ENCODE measurements at regions not wholly inside any gene's neighbourhood (a gene's known extent, or its start where the extent isn't known, plus 50 kb on each side); places are given as distances from the start of the nearest gene placed in this dataset.

GRCh38 chr9:115481769-115482168, 363.8 kb upstream of the TNC start:
- no peak for TF ChIP-seq CTCF (IDR thresholded peaks at IDR 0.05; ENCODE audit: extremely low read depth, insufficient read depth, missing control alignments)
- no peak for DNase-seq (ENCODE audit: low spot score)
- in situ Hi-C loops (cut with MboI; ENCODE audit: low pct_unique_long_range_greater_than_20kb, low sequenced_read_pairs, unreplicated experiment) = no loop called here

DNA sequence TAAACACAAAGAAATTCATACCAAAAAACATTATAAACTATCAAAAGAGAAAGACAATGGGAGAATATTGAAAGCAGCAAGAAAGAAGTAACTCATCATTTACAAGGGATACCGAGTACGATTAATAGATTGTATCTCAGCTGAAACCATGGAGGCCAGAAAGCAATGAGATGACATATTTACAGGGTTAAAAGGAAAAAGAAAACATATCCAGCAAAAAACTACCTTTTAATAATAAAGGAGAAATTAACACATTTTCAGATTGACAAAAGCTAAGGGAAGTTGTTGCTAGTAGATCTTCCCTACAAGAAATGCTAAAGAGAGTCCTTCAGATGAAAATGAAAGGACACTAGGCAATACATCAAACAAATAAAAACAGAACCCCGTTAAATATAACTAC, 364.8 kb upstream of the TNC start:
- in situ Hi-C loops (cut with MboI; ENCODE audit: low pct_unique_long_range_greater_than_20kb, low sequenced_read_pairs, unreplicated experiment) = no loop called here
- TF ChIP-seq CTCF (IDR thresholded peaks at IDR 0.05; ENCODE audit: extremely low read depth, insufficient read depth, missing control alignments) = no peak

DNA sequence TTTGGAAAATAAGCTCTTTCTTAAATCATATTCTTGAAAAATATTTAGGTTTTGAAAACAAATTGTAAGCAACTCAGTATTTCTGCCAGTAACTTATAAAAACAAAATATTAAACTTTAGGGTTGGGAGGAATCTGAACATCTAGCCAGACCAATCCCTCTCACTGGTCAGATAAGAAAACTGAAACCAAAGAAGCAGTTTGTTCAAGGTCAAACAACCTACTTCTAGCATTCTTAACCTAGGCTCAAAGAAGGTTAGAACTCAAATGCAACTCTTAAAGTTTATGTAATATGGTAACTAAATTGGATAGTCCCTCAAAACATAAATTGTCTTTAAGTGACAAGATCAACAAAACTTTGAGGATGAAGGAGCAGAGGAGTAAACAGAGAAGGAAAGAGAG, 374.9 kb upstream of the TNC start:
- TF ChIP-seq CTCF (IDR thresholded peaks at IDR 0.05; ENCODE audit: extremely low read depth, insufficient read depth, missing control alignments) = no peak
- in situ Hi-C loops (cut with MboI; ENCODE audit: low pct_unique_long_range_greater_than_20kb, low sequenced_read_pairs, unreplicated experiment) = no loop called here
- DNase-seq (ENCODE audit: low spot score) = no peak

More for the DNA sequence above, 364.8 kb upstream of the TNC start:
- DNase-seq (ENCODE audit: low spot score) = no peak

DNA sequence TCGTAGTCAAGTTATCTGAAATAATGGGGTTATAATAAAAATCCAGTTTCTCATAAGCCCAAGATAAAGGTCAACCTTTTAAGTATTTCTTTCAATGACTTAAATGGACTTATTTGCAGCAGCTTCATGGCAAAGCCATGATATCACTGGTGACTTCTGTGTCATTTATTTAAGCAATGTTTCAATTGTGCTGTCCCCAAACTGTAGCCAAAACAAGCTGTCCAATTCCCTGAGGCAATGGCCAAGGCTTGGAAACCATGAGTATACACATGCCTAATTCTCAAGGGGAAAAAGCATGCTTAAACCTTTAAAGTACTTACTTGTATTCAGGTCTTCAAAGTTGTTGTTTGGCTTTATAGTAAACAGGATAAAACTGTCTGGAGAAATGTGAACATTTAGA, 376.4 kb upstream of the TNC start:
- no peak for DNase-seq (ENCODE audit: low spot score)
- no peak for TF ChIP-seq CTCF (IDR thresholded peaks at IDR 0.05; ENCODE audit: extremely low read depth, insufficient read depth, missing control alignments)
- in situ Hi-C loops (cut with MboI; ENCODE audit: low pct_unique_long_range_greater_than_20kb, low sequenced_read_pairs, unreplicated experiment) = no loop called here

GRCh38 chr9:115495052-115495635, 377.2 kb upstream of the TNC start:
- DNase-seq (ENCODE audit: low spot score) = no peak
- no peak for TF ChIP-seq CTCF (IDR thresholded peaks at IDR 0.05; ENCODE audit: extremely low read depth, insufficient read depth, missing control alignments)

DNA sequence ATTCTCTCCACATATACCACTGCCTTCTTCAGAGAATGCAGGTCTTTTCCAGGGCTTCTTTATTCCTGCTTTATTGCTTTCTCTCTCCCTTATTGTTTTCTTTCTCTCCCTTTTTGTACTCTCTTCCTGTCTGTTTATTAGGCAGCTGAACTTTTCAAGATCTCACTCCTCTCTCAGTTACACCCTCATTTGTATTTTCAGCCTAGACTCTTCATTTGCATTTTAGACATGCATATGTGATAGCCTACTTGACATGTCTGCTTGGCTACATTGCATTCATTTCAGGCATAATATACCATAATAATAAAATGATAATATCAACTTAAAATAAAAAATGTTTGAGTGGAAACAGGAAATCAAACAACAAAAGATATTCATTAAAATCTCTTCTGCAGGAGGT, 377.9 kb upstream of the TNC start:
- DNase-seq (ENCODE audit: low spot score) = no peak
- no peak for TF ChIP-seq CTCF (IDR thresholded peaks at IDR 0.05; ENCODE audit: extremely low read depth, insufficient read depth, missing control alignments)
- in situ Hi-C loops (cut with MboI; ENCODE audit: low pct_unique_long_range_greater_than_20kb, low sequenced_read_pairs, unreplicated experiment) = no loop called here

More at GRCh38 chr9:115495052-115495635, 377.2 kb upstream of the TNC start:
- in situ Hi-C loops (cut with MboI; ENCODE audit: low pct_unique_long_range_greater_than_20kb, low sequenced_read_pairs, unreplicated experiment) = no loop called here

GRCh38 chr9:115498303-115498702, 380.3 kb upstream of the TNC start:
- in situ Hi-C loops (cut with MboI; ENCODE audit: low pct_unique_long_range_greater_than_20kb, low sequenced_read_pairs, unreplicated experiment) = no loop called here
- DNase-seq (ENCODE audit: low spot score) = no peak
- no peak for TF ChIP-seq CTCF (IDR thresholded peaks at IDR 0.05; ENCODE audit: extremely low read depth, insufficient read depth, missing control alignments)
